AG04449 (cell line): ENCODE measurements at regions not wholly inside any gene's neighbourhood (a gene's known extent, or its start where the extent isn't known, plus 50 kb on each side); places are given as distances from the start of the nearest gene placed in this dataset.

Source experiments
- CTCF ChIA-PET: fragments of 350-600 bp; formaldehyde crosslinking; extraction: SDS; loops from one replicate; lab custom pipeline; 2021; ENCODE audit warnings: antibody characterized with exemption; lab: Yijun Ruan, JAX
- POLR2A ChIA-PET: fragments of 400-600, 350-600 bp; formaldehyde crosslinking; extraction: SDS; loops from one replicate; lab custom pipeline; 2020; ENCODE audit warnings: antibody characterized with exemption, inconsistent platforms; lab: Yijun Ruan, JAX
- DNase-seq: peaks from one replicate; pipeline ENCODE4 v3.0.0-alpha.2; 2010; ENCODE audit warnings: low read depth, low spot score
- H3K4me3 ChIP-seq: 2 replicates; pipeline ENCODE4 v1.5.1; 2011; ENCODE audit warnings: low read depth, mild to moderate bottlenecking, control low read depth, low read length
- CTCF ChIP-seq: IDR thresholded peaks from one replicate; pipeline ENCODE4 v1.5.1; 2011; ENCODE audit warnings: mild to moderate bottlenecking, moderate library complexity, low read length, control low read depth, inconsistent platforms; ENCODE audit not compliant: insufficient read depth; ENCODE audit errors: missing control alignments

DNA sequence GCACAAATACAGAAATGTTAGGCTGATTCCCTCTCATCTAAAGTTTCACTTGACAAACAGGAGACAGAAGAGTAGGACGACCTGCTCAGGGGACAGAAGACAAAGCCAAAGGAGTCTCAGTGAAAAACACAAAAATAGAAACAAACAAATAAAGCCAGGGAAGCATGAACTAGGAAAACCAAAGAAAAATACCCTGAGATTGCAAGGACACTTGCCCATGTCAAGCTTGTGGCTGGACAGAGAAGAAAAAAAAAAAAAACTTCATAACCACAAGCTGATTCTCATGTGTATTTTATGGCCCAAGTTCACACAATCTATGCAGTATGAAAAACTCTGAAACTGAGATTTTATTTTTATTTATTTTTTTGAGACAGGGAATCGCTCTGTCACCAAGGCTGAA, 85.6 kb upstream of the BEND6 start:
- no peak overlapping the region for H3K4me3 ChIP-seq
- ChIA-PET POLR2A (no interaction called here), CTCF (interaction anchor here (0.7 to 1.6 kb wide), 5 partner anchors 16 to 446 kb away, joined by 3 to 6 read pairs (median 4); no protein-coding TSS in a partner anchor)
- DNase-seq: no peak
- TF ChIP-seq CTCF: no peak

GRCh38 chr6:56868687-56869086, 86.2 kb upstream of the BEND6 start:
- ChIA-PET POLR2A (no interaction called here), CTCF (interaction anchor here (1.4 to 1.6 kb wide), 3 partner anchors 17 to 447 kb away, joined by 4 to 6 read pairs (median 5); no protein-coding TSS in a partner anchor)
- no peak overlapping the region for H3K4me3 ChIP-seq
- TF ChIP-seq CTCF: no peak
- no peak for DNase-seq

DNA sequence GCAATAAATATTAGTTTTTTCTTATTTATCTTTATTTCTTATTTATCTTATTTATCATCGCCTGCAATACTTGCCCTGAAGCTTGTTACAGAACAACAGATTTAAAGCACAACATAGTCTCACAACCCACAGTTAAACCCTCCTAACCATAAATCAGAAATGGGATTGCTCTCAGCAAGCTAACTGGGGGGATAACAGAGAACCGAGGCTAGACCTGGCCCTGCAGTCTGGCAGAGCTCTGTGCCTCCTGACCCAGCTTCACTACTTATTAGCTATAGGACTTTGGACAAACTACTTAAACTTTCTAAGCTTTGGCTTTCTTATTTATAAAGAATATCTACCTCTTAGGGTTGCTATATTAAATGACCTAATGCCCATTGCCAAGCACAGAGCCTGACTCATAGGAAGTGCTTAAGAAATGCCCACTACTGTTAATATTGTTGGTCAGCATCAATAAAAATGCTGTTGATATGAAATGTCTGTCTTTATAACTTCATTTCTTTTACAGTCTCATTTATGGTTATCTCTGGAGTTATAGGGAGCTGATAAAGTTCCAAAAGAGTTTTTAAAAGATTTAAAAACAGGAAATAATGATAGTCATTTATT, 87.9 kb upstream of the BEND6 start:
- CTCF ChIA-PET: interaction anchor here (1.1 to 8.8 kb wide), 4 partner anchors 14 to 456 kb away, joined by 3 to 106 read pairs (median 4); no protein-coding TSS in a partner anchor
- no peak for TF ChIP-seq CTCF
- DNase-seq: no peak

GRCh38 chr6:56865081-56865875, 89.6 kb upstream of the BEND6 start:
- DNase-seq: no peak
- no peak overlapping the region for H3K4me3 ChIP-seq
- POLR2A ChIA-PET: no interaction called here
- no peak for TF ChIP-seq CTCF
- CTCF ChIA-PET: interaction anchor here (0.9 to 8.8 kb wide), 5 partner anchors 13 to 451 kb away, joined by 3 to 106 read pairs (median 5); no protein-coding TSS in a partner anchor

More for the DNA sequence above, 87.9 kb upstream of the BEND6 start:
- no peak overlapping the region for H3K4me3 ChIP-seq
- POLR2A ChIA-PET: no interaction called here

DNA sequence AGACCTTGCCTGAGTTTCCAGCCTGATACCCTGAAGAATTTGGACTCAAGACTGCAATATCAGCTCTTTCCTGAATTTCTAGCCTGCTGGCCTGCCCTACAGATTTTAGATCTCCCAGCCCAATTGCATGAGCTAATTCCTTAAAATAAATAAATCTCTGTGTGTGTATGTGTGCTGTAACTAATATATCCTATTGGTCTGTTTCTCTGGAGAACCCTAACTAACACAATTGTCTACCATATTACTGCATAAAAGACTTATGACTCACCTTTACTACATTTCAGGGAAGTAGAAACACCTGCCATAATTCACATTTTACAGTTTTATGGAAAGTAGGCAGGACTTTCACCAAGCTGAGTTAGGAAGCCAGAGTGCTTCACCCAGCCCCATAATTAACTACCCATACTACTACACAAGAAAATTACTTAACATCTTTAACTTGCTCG, 90.7 kb upstream of the BEND6 start:
- ChIA-PET CTCF (interaction anchor here (0.9 to 8.8 kb wide), 7 partner anchors 12 to 452 kb away, joined by 3 to 106 read pairs (median 5); no protein-coding TSS in a partner anchor), POLR2A (no interaction called here)
- DNase-seq: no peak
- no peak overlapping the region for H3K4me3 ChIP-seq
- no peak for TF ChIP-seq CTCF

GRCh38 chr6:56863366-56863765, 91.5 kb upstream of the BEND6 start:
- DNase-seq: no peak
- ChIA-PET CTCF (interaction anchor here (0.9 to 8.8 kb wide), 6 partner anchors 11 to 453 kb away, joined by 3 to 106 read pairs (median 4); no protein-coding TSS in a partner anchor), POLR2A (interaction anchor here (1.0 kb wide), 1 partner anchor 12 kb away, joined by 3 read pairs; no protein-coding TSS in a partner anchor)
- no peak for TF ChIP-seq CTCF
- H3K4me3 ChIP-seq: no peak overlapping the region
